Stimulated activated CD8-positive, alpha-beta memory T cell treated with anti-CD3 and anti-CD28 coated beads, Interleukin-12 subunit alpha, Interleukin-12 subunit beta, amount 100 ng/mL, for 24 hours (primary cell): ENCODE measurements at regions not wholly inside any gene's neighbourhood (a gene's known extent, or its start where the extent isn't known, plus 50 kb on each side); places are given as distances from the start of the nearest gene placed in this dataset.

Experiments used
- DNase-seq: peaks from one replicate; pipeline ENCODE4 v3.0.0-alpha.2; 2020; ENCODE audit errors: extremely low read depth

GRCh38 chr5:8981016-8981415 is 564.9 kb downstream of the SEMA5A start:
- DNase-seq, result no peak

- DNase-seq, result no peak
Measured at GRCh38 chr5:8981496-8981895, 564.4 kb downstream of the SEMA5A start.

DNA sequence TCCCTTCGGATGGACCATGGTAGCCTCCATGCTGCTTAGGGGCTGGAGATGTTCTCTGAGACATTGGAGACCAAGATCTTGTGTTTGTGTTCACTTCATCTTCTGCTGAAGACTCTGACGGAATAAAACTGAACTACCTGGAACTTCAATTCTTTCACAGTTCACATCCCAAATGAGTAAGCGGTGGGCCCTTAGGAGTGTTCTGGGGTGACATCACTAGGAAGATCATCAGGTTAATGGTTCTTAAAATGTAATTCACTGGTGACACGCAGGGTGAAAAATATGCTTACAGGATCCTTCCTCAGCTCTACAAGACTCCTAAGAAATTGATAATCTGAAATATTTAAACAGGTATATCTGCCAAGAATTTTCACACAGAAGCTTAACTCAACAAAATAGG is 561.5 kb downstream of the SEMA5A start:
- DNase-seq, result no peak
